GM10248 (cell line): ENCODE measurements at regions not wholly inside any gene's neighbourhood (a gene's known extent, or its start where the extent isn't known, plus 50 kb on each side); places are given as distances from the start of the nearest gene placed in this dataset.

Source experiments
- CTCF ChIA-PET: fragments of 300-600 bp; sonication (Branson Sonifier 250); formaldehyde crosslinking; extraction: SDS; loops from one replicate; lab custom pipeline; 2021; ENCODE audit warnings: antibody characterized with exemption; lab: Yijun Ruan, JAX
- POLR2A ChIA-PET: fragments of 350-650 bp; sonication (Branson Sonifier 250); formaldehyde crosslinking; extraction: SDS; loops from one replicate; lab custom pipeline; 2020; ENCODE audit warnings: antibody characterized with exemption; lab: Yijun Ruan, JAX
- DNase-seq: peaks from one replicate; pipeline ENCODE4 v3.0.0; 2012; ENCODE audit errors: extremely low spot score
- TF ChIP-seq, protein P1 (sequence below): IDR thresholded peaks from 2 replicates; pipeline ENCODE4 v1.5.1; 2012; ENCODE audit warnings: mild to moderate bottlenecking, low read depth; ENCODE audit errors: extremely low read depth, missing control alignments, control extremely low read depth

DNA sequence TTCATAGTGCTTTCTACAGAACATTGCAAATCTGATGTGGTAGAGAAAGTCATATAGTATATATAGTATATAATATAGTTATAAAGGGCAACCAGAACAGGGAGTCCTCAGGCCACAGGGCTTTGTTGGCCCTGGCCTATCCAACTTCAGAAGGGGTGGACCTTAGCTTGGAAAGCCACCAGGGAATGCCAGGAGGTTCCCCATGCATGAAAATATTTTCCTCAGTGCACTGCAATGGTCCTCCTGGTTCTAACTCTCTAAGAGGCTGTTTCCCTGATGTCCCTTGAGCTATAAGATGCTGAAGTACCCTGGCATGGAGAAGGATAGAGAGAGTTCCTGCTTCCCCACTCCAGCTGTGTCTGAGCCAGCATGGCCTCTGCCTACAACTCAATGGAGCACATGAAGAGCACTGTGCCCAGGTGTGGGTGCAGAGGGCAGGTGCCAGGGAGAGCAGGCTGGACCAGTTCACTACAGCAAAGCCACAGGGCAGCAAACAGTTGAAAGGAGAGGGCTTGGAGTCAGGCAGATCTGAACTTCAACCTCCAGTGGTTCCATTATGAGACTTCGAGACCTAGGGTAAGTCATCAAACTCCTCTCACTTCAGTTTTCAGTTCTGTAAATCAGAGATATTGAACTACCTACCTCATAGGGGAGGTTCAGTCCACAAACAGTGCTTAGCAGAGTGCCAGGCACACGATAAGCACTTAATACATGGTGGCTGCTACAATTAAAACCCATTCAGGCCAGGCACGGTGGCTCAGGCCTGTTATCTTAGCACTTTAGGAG lies 183.1 kb downstream of the SALL1 start:
- CTCF ChIA-PET = no interaction called here
- peak; percentile 67 for DNase-seq
- TF ChIP-seq, protein P1, sequence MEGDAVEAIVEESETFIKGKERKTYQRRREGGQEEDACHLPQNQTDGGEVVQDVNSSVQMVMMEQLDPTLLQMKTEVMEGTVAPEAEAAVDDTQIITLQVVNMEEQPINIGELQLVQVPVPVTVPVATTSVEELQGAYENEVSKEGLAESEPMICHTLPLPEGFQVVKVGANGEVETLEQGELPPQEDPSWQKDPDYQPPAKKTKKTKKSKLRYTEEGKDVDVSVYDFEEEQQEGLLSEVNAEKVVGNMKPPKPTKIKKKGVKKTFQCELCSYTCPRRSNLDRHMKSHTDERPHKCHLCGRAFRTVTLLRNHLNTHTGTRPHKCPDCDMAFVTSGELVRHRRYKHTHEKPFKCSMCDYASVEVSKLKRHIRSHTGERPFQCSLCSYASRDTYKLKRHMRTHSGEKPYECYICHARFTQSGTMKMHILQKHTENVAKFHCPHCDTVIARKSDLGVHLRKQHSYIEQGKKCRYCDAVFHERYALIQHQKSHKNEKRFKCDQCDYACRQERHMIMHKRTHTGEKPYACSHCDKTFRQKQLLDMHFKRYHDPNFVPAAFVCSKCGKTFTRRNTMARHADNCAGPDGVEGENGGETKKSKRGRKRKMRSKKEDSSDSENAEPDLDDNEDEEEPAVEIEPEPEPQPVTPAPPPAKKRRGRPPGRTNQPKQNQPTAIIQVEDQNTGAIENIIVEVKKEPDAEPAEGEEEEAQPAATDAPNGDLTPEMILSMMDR = no peak
- POLR2A ChIA-PET = no interaction called here

- POLR2A ChIA-PET = no interaction called here
Measured at GRCh38 chr16:50964491-50964890, 186.6 kb downstream of the SALL1 start.

GRCh38 chr16:50961952-50962351 lies 189.1 kb downstream of the SALL1 start:
- DNase-seq = no peak
- ChIA-PET CTCF (no interaction called here), POLR2A (no interaction called here)
- TF ChIP-seq, protein P1 = no peak

More at GRCh38 chr16:50964491-50964890, 186.6 kb downstream of the SALL1 start:
- no peak for DNase-seq
- TF ChIP-seq, protein P1 = no peak
- CTCF ChIA-PET = interaction anchor here (1.3 kb wide), 1 partner anchor 10 kb away, joined by 3 read pairs; no protein-coding TSS in a partner anchor

DNA sequence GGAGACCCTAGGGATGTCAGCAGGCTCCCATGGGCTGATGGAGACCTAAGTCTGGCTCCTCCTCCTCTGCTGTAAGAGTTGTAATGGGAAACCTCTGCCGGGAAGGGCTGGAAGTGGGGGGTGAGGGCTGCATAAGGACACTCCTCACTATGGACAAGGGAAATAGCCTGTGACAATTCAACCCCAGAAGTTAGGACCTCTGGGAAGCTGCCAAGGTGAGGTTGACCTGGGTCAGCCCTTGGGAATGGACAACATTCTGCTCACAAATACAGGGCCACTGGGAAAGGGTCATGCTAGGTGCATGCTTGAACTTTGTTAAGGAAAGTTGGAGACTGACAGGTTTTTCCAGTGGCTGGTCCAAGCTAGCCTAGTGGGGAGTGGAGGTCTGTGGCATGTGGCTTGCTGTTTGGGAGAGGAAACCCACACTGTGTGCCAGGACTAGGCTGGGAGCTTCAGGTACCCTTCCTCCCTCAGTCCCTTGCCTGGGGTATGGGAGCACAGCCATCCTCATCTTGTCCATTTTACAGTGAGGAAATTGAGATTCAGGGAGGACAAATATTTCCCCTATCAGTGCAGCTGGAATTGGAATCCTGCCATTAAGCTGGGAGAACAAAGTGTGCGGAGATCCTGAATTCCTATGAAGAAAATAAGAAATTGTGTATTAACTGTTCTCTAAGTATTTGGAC lies 190.4 kb downstream of the SALL1 start:
- TF ChIP-seq, protein P1 = no peak
- POLR2A ChIA-PET = no interaction called here
- no peak for DNase-seq
- CTCF ChIA-PET = interaction anchor here (0.9 kb wide), 1 partner anchor 16 kb away, joined by 3 read pairs; no protein-coding TSS in a partner anchor

DNA sequence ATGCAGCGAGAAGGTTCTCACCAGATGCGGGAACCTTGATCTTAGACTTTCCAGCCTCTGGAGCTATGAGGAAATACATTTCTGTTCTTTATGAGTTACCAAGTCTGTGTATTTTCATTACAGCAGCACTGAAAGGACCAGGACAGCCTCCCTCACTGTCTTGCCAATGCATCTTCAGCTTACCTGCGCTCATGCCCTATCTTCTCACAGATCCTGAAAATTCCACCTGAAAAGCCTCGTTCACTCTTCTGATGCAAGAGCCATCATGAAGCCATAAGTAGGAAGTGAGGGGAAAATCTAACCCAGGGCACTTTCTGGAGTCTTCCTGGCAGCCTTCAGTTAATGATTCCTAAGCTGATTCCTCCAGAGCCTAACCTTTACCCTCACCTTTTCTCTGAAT lies 194.0 kb downstream of the SALL1 start:
- ChIA-PET CTCF (no interaction called here), POLR2A (no interaction called here)
- no peak for DNase-seq
- TF ChIP-seq, protein P1 = no peak

- TF ChIP-seq, protein P1 = no peak
- no peak for DNase-seq
- POLR2A ChIA-PET = no interaction called here
- CTCF ChIA-PET = no interaction called here
Measured at GRCh38 chr16:50956637-50957036, 194.4 kb downstream of the SALL1 start.
